Upper lobe of left lung (tissue), 6 donors: ENCODE measurements at regions not wholly inside any gene's neighbourhood (a gene's known extent, or its start where the extent isn't known, plus 50 kb on each side); places are given as distances from the start of the nearest gene placed in this dataset.

ENCODE experiments used
- ATAC-seq, 2 donors: fragments of 200-7000 bp; cut with Tn5 transposase; one replicate each; pipeline ENCODE4 v1.9.1; 2022; ENCODE audit warnings: mild to moderate bottlenecking in 2 of 2, moderate library complexity in 2 of 2; ENCODE audit not compliant: low FRiP score in 2 of 2
- DNase-seq, 2 donors: peaks; one replicate each; pipeline ENCODE4 v3.0.0-alpha.2; 2019 to 2020
- H3K27ac ChIP-seq, 4 donors: fragments of 200-600 bp; sonication (generic); one replicate each; pipeline ENCODE4 v1.5.1; 2016 to 2019
- H3K27me3 ChIP-seq, 4 donors: fragments of 200-600 bp; sonication (generic); one replicate each; pipeline ENCODE4 v1.5.1; 2017 to 2019
- H3K36me3 ChIP-seq, 4 donors: fragments of 200-600 bp; sonication (generic); one replicate each; pipeline ENCODE4 v1.5.1; 2016 to 2019
- H3K4me1 ChIP-seq, 4 donors: fragments of 200-600 bp; sonication (generic); one replicate each; pipeline ENCODE4 v1.5.1; 2018 to 2019
- H3K4me3 ChIP-seq, 4 donors: fragments of 200-600 bp; sonication (generic); one replicate each; pipeline ENCODE4 v1.5.1; 2017 to 2019; ENCODE audit warnings: mild to moderate bottlenecking in 2 of 4, moderate library complexity in 1 of 4
- H3K9me3 ChIP-seq, 4 donors: fragments of 200-600 bp; sonication (generic); one replicate each; pipeline ENCODE4 v1.5.1; 2018 to 2019
- CTCF ChIP-seq, 6 experiments: fragments of 450-650 bp in 4 of 6; fragments of 200-600 bp in 2 of 6; sonication (generic) in 2 of 6; IDR thresholded peaks; one replicate each; pipeline ENCODE4 v1.5.1; 2016 to 2019; ENCODE audit warnings: antibody characterized with exemption in 6 of 6
- EP300 ChIP-seq, 4 donors: sonication (generic); formaldehyde crosslinking; IDR thresholded peaks; one replicate each; pipeline ENCODE4 v1.5.1; 2017; ENCODE audit warnings: antibody characterized with exemption in 4 of 4, control low read depth in 2 of 4
- POLR2A ChIP-seq, 4 donors: fragments of 450-650 bp; IDR thresholded peaks; one replicate each; pipeline ENCODE4 v1.5.1; 2016 to 2017; ENCODE audit warnings: antibody characterized with exemption in 4 of 4, mild to moderate bottlenecking in 2 of 4
- POLR2AphosphoS5 ChIP-seq, 2 donors: sonication (generic); formaldehyde crosslinking; IDR thresholded peaks; one replicate each; pipeline ENCODE4 v1.5.1; 2017; ENCODE audit warnings: antibody characterized with exemption in 2 of 2
- WGBS, 2 donors: methylation state at CpG; one replicate each; pipeline ENCODE4 v1.1.5; 2017 to 2018; 5-methylcytosine and 5-hydroxymethylcytosine counted together
- donor health status: DM: no; HTN: no; CAD: no; lungs with moderate emphysema.
- donor health status: DM: no; HTN: yes; CAD: no; lungs with severe emphysema.

GRCh38 chr6:169162249-169162648, 91.4 kb downstream of the THBS2 start:
- ATAC-seq (no peak), DNase-seq (peak in 1 of 2 donors; percentile 71)
- peak overlapping the region in 1 of 4 donors; percentile 29 for H3K27ac ChIP-seq
- peaks cover 6 to 18% (median 10%) of the 10 kb centered on the region in 4 donors for H3K4me1 ChIP-seq
- no peak overlapping the region for H3K4me3 ChIP-seq
- TF ChIP-seq EP300 (IDR thresholded peaks at IDR 0.05) (no peak), POLR2AphosphoS5 (IDR thresholded peaks at IDR 0.05) (no peak), POLR2A (IDR thresholded peaks at IDR 0.05) (no peak), CTCF (IDR thresholded peaks at IDR 0.05) (no peak)
- WGBS, 2 donors, result 95 to 96% methylated on average over 23 of the region's 23 CpGs
- no peaks in the 10 kb centered on the region for H3K27me3 ChIP-seq
- no peaks in the 10 kb centered on the region for H3K9me3 ChIP-seq
- no peaks in the 10 kb centered on the region for H3K36me3 ChIP-seq

GRCh38 chr6:169161572-169162167, 92.0 kb downstream of the THBS2 start:
- H3K9me3 ChIP-seq, result no peaks in the 10 kb centered on the region
- no peaks in the 10 kb centered on the region for H3K27me3 ChIP-seq
- no peak overlapping the region for H3K27ac ChIP-seq
- H3K4me3 ChIP-seq, result no peak overlapping the region
- no peaks in the 10 kb centered on the region for H3K36me3 ChIP-seq
- H3K4me1 ChIP-seq, result peaks cover 6 to 18% (median 10%) of the 10 kb centered on the region in 4 donors
- TF ChIP-seq POLR2A (IDR thresholded peaks at IDR 0.05) (no peak), POLR2AphosphoS5 (IDR thresholded peaks at IDR 0.05) (no peak), CTCF (IDR thresholded peaks at IDR 0.05) (no peak), EP300 (IDR thresholded peaks at IDR 0.05) (no peak)
- 91 to 93% methylated on average over 10 to 13 of the region's 13 CpGs for WGBS, 2 donors
- peak in 1 of 2 donors; percentile 68 for DNase-seq
- ATAC-seq, result no peak

GRCh38 chr6:169160855-169161560, 92.6 kb downstream of the THBS2 start:
- Histone ChIP-seq H3K9me3 (no peaks in the 10 kb centered on the region), H3K36me3 (no peaks in the 10 kb centered on the region), H3K4me3 (no peak overlapping the region), H3K4me1 (peaks cover 6 to 18% (median 10%) of the 10 kb centered on the region in 4 donors), H3K27me3 (no peaks in the 10 kb centered on the region), H3K27ac (no peak overlapping the region)
- no peak for TF ChIP-seq POLR2A (IDR thresholded peaks at IDR 0.05)
- no peak for TF ChIP-seq POLR2AphosphoS5 (IDR thresholded peaks at IDR 0.05)
- TF ChIP-seq CTCF (IDR thresholded peaks at IDR 0.05), result no peak
- no peak for TF ChIP-seq EP300 (IDR thresholded peaks at IDR 0.05)
- ATAC-seq, result no peak
- peak in 1 of 2 donors; percentile 59 for DNase-seq
- 81 to 85% methylated on average over 11 to 15 of the region's 15 CpGs for WGBS, 2 donors

GRCh38 chr6:169160091-169160854, 93.4 kb downstream of the THBS2 start:
- H3K4me1 ChIP-seq, result peaks cover 6 to 18% (median 10%) of the 10 kb centered on the region in 4 donors
- peak in 1 of 2 donors; percentile 68 for DNase-seq
- 91 to 92% methylated on average over 13 to 22 of the region's 22 CpGs for WGBS, 2 donors

More at GRCh38 chr6:169160091-169160854, 93.4 kb downstream of the THBS2 start:
- H3K9me3 ChIP-seq, result no peaks in the 10 kb centered on the region
- no peak for ATAC-seq
- H3K27ac ChIP-seq, result no peak overlapping the region
- no peaks in the 10 kb centered on the region for H3K27me3 ChIP-seq
- no peak overlapping the region for H3K4me3 ChIP-seq
- no peaks in the 10 kb centered on the region for H3K36me3 ChIP-seq
- TF ChIP-seq CTCF (IDR thresholded peaks at IDR 0.05), result no peak
- TF ChIP-seq POLR2A (IDR thresholded peaks at IDR 0.05), result no peak
- no peak for TF ChIP-seq POLR2AphosphoS5 (IDR thresholded peaks at IDR 0.05)
- no peak for TF ChIP-seq EP300 (IDR thresholded peaks at IDR 0.05)
